Activated T-cell treated with anti-CD3 and anti-CD28 coated beads, Interleukin-2, amount 50 U/mL, for 24 hours (primary cell): ENCODE measurements at regions not wholly inside any gene's neighbourhood (a gene's known extent, or its start where the extent isn't known, plus 50 kb on each side); places are given as distances from the start of the nearest gene placed in this dataset.
"Not testable (repeated sequence)": the region's sequence is repeated elsewhere in the genome, so short reads cannot be mapped to it uniquely, and the experiment has no call there.

ENCODE experiments used
- DNase-seq: peaks from one replicate; pipeline ENCODE4 v3.0.0-alpha.2; 2020
- H3K27ac Mint-ChIP-seq: 2 replicates; pipeline ENCODE4 v1.8.0; 2020; ENCODE audit warnings: mild to moderate bottlenecking, mixed read lengths
- H3K27me3 Mint-ChIP-seq: 2 replicates; pipeline ENCODE4 v1.8.0; 2020; ENCODE audit warnings: mixed read lengths
- H3K36me3 Mint-ChIP-seq: 2 replicates; pipeline ENCODE4 v1.8.0; 2020; ENCODE audit warnings: low read depth, mixed read lengths
- H3K4me1 Mint-ChIP-seq: 2 replicates; pipeline ENCODE4 v1.8.0; 2020; ENCODE audit warnings: low read depth, mixed read lengths
- H3K4me3 Mint-ChIP-seq: 2 replicates; pipeline ENCODE4 v1.8.0; 2020; ENCODE audit warnings: mild to moderate bottlenecking, moderate library complexity, mixed read lengths
- H3K9me3 Mint-ChIP-seq: 2 replicates; pipeline ENCODE4 v1.8.0; 2020; ENCODE audit warnings: mixed read lengths

GRCh38 chr2:118442996-118443553, 354.8 kb downstream of the INSIG2 start:
- Mint-ChIP-seq H3K27me3 (peaks cover under 1% of the 10 kb centered on the region), H3K36me3 (no peaks in the 10 kb centered on the region), H3K9me3 (no peaks in the 10 kb centered on the region), H3K27ac (no peak overlapping the region), H3K4me1 (no peaks in the 10 kb centered on the region), H3K4me3 (no peak overlapping the region)
- DNase-seq = no peak

GRCh38 chr2:118442046-118442445, 353.8 kb downstream of the INSIG2 start:
- no peaks in the 10 kb centered on the region for H3K36me3 Mint-ChIP-seq
- peaks cover 5% of the 10 kb centered on the region for H3K27me3 Mint-ChIP-seq
- DNase-seq = no peak
- no peak overlapping the region for H3K27ac Mint-ChIP-seq
- H3K9me3 Mint-ChIP-seq = no peaks in the 10 kb centered on the region
- H3K4me1 Mint-ChIP-seq = no peaks in the 10 kb centered on the region
- no peak overlapping the region for H3K4me3 Mint-ChIP-seq

GRCh38 chr2:118440404-118441098, 352.3 kb downstream of the INSIG2 start:
- no peak for DNase-seq
- Mint-ChIP-seq H3K4me1 (no peaks in the 10 kb centered on the region), H3K4me3 (no peak overlapping the region), H3K36me3 (no peaks in the 10 kb centered on the region), H3K27me3 (peaks cover 10% of the 10 kb centered on the region), H3K9me3 (no peaks in the 10 kb centered on the region), H3K27ac (no peak overlapping the region)

DNA sequence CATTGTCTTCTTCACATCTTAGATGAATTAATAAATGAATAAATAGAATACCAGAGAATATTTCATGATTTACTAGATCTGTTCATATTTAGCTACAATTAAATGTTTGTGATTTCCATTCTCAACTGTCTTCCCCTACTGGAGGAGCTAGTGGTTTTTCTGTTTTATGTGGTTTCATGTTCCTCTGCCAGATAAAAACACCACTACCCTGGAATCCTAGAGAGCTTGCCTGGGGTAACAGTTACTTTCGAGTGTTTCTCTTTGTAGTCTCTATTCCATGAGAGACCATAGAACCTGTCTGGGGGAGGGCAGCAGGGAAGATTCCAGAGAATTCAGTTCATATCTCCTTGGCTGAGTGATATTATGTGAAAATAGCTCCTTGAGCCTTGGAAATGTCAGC, 349.2 kb downstream of the INSIG2 start:
- Mint-ChIP-seq H3K27me3 (peaks cover 18% of the 10 kb centered on the region), H3K4me1 (no peaks in the 10 kb centered on the region), H3K36me3 (no peaks in the 10 kb centered on the region), H3K9me3 (no peaks in the 10 kb centered on the region), H3K4me3 (no peak overlapping the region), H3K27ac (no peak overlapping the region)
- no peak for DNase-seq

GRCh38 chr2:118431997-118432396, 343.7 kb downstream of the INSIG2 start:
- H3K27ac Mint-ChIP-seq = no peak overlapping the region
- DNase-seq = no peak
- H3K36me3 Mint-ChIP-seq = no peaks in the 10 kb centered on the region
- H3K27me3 Mint-ChIP-seq = peaks cover 16% of the 10 kb centered on the region
- no peaks in the 10 kb centered on the region for H3K4me1 Mint-ChIP-seq
- no peak overlapping the region for H3K4me3 Mint-ChIP-seq
- H3K9me3 Mint-ChIP-seq = no peaks in the 10 kb centered on the region

DNA sequence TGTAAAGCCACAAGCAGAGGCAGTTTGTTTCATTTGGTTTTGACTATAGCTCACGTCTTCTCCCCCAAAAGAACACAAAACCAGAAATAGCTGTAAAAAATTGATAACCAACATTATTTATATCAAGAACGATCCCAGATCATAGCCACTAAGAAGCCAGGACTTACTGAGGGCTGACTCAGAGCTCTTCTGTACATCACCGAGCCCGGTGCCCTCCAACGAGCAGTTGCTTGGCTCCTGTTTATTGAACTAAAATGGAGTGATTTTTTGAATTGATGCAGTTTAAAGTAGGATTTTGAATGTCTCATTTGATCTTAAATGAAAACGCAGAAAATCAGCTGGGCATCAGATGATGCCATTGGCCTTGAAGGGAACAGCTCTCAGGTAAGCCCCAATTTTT, 343.3 kb downstream of the INSIG2 start:
- Mint-ChIP-seq H3K9me3 (no peaks in the 10 kb centered on the region), H3K27me3 (peaks cover 16% of the 10 kb centered on the region), H3K36me3 (no peaks in the 10 kb centered on the region), H3K27ac (no peak overlapping the region), H3K4me3 (no peak overlapping the region), H3K4me1 (no peaks in the 10 kb centered on the region)
- no peak for DNase-seq

DNA sequence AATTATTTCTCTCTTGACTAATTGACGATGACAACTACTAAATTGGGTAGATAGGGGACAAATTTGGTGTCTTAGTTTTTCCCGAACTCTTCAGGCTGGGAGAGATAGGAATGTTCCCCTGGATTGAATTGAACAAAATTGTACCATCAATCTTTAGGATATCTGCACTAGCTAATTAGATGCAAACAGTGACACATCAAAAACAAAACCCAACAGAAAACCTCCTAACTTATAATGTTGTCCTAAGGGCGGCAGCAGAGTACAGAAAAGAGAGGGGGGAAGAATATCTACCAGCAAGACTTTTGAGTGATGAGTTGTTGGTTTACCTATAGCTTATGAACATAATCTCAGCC, 342.9 kb downstream of the INSIG2 start:
- Mint-ChIP-seq H3K27me3 (peaks cover 16% of the 10 kb centered on the region), H3K4me3 (no peak overlapping the region), H3K36me3 (no peaks in the 10 kb centered on the region), H3K9me3 (no peaks in the 10 kb centered on the region), H3K4me1 (no peaks in the 10 kb centered on the region), H3K27ac (no peak overlapping the region)
- no peak for DNase-seq

- Mint-ChIP-seq H3K9me3 (no peaks in the 10 kb centered on the region), H3K27ac (no peak overlapping the region), H3K4me1 (no peaks in the 10 kb centered on the region), H3K4me3 (no peak overlapping the region), H3K36me3 (no peaks in the 10 kb centered on the region), H3K27me3 (peaks cover 11% of the 10 kb centered on the region)
- DNase-seq = no peak
Measured at GRCh38 chr2:118430510-118431164, 342.4 kb downstream of the INSIG2 start.

GRCh38 chr2:118425191-118425590, 336.9 kb downstream of the INSIG2 start:
- Mint-ChIP-seq H3K4me3 (no peak overlapping the region), H3K27me3 (peaks cover 11% of the 10 kb centered on the region), H3K27ac (no peak overlapping the region), H3K9me3 (no peaks in the 10 kb centered on the region), H3K4me1 (no peaks in the 10 kb centered on the region), H3K36me3 (no peaks in the 10 kb centered on the region)
- no peak for DNase-seq

- peaks cover 21% of the 10 kb centered on the region for H3K27me3 Mint-ChIP-seq
- no peak for DNase-seq
- H3K4me1 Mint-ChIP-seq = no peaks in the 10 kb centered on the region
- H3K4me3 Mint-ChIP-seq = no peak overlapping the region
- H3K27ac Mint-ChIP-seq = no peak overlapping the region
- no peaks in the 10 kb centered on the region for H3K9me3 Mint-ChIP-seq
- no peaks in the 10 kb centered on the region for H3K36me3 Mint-ChIP-seq
Measured at GRCh38 chr2:118423776-118424175, 335.5 kb downstream of the INSIG2 start.

DNA sequence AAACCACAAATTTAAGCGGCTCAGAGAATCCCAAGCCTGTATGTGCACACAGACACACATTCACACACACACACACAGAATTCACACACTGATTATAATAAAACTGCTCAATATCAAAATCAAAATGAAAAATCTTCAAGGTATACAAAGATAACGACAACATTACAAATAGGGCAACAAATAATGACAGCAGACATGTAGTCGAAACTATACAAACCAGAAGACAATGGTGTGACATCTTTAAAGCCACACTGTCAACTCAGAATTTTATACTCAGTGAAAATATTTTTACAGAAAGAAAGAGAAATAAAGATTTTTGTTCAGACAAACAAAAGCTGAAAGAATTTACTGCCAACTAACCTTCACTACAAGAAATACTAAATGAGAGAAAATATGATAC, 333.4 kb downstream of the INSIG2 start:
- no peaks in the 10 kb centered on the region for H3K4me1 Mint-ChIP-seq
- H3K9me3 Mint-ChIP-seq = no peaks in the 10 kb centered on the region
- peaks cover 20% of the 10 kb centered on the region for H3K27me3 Mint-ChIP-seq
- H3K4me3 Mint-ChIP-seq = no peak overlapping the region
- H3K27ac Mint-ChIP-seq = no peak overlapping the region
- DNase-seq = no peak
- H3K36me3 Mint-ChIP-seq = no peaks in the 10 kb centered on the region

DNA sequence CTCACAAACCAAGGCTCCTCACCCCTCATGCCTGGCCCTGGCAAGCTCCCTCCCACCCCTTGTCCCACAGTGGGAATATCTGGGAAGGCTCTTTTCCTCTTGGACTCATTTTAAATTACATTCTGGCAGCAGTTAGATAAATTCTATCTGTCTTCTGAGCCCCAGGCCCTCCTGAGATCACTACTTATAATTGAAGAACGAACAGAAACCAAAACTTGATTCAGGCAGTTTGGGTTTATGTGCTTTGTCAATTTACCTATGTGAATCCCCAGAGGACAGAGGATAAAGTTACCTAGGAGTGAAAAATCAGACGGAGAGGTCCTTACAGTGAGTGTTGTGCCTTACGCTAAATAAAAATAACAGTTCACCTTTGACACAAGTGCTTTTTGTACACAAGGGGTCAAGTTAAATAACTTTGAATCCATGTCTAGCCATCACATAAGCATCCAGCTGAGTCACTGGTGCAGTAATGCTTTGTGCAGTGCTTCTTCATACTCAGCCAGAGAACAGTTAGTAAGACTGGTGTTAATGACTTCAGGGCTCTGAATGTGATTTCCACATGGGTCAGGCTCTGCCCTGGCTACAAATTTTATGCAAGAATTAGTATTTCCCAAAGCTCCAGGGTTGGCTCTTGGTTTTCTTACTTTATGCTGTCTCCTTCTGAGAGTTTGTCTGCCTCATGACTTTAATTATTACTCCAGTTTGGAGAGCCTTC, 329.3 kb downstream of the INSIG2 start:
- Mint-ChIP-seq H3K27ac (no peak overlapping the region), H3K4me3 (no peak overlapping the region), H3K36me3 (no peaks in the 10 kb centered on the region), H3K4me1 (no peaks in the 10 kb centered on the region), H3K9me3 (no peaks in the 10 kb centered on the region), H3K27me3 (peaks cover 27% of the 10 kb centered on the region)
- no peak for DNase-seq

GRCh38 chr2:118415186-118415585, 326.9 kb downstream of the INSIG2 start:
- H3K4me3 Mint-ChIP-seq, DNase-seq, H3K27ac Mint-ChIP-seq, H3K4me1 Mint-ChIP-seq, H3K9me3 Mint-ChIP-seq, H3K36me3 Mint-ChIP-seq: not testable (repeated sequence)
- H3K27me3 Mint-ChIP-seq = peaks cover 36% of the 10 kb centered on the region

GRCh38 chr2:118403658-118404451, 315.6 kb downstream of the INSIG2 start:
- H3K27me3 Mint-ChIP-seq = peaks cover 32% of the 10 kb centered on the region
- peaks cover 11% of the 10 kb centered on the region for H3K4me1 Mint-ChIP-seq
- H3K9me3 Mint-ChIP-seq = peaks cover 2% of the 10 kb centered on the region
- H3K36me3 Mint-ChIP-seq = no peaks in the 10 kb centered on the region
- H3K27ac Mint-ChIP-seq = no peak overlapping the region
- DNase-seq = no peak
- H3K4me3 Mint-ChIP-seq = no peak overlapping the region
